CD4-positive, alpha-beta T cell treated with Interleukin-4 for 4 hours (primary cell): ENCODE measurements at regions not wholly inside any gene's neighbourhood (a gene's known extent, or its start where the extent isn't known, plus 50 kb on each side); places are given as distances from the start of the nearest gene placed in this dataset.

ENCODE experiments used
- DNase-seq: peaks from one replicate; pipeline ENCODE4 v3.0.0-alpha.2; 2020

DNA sequence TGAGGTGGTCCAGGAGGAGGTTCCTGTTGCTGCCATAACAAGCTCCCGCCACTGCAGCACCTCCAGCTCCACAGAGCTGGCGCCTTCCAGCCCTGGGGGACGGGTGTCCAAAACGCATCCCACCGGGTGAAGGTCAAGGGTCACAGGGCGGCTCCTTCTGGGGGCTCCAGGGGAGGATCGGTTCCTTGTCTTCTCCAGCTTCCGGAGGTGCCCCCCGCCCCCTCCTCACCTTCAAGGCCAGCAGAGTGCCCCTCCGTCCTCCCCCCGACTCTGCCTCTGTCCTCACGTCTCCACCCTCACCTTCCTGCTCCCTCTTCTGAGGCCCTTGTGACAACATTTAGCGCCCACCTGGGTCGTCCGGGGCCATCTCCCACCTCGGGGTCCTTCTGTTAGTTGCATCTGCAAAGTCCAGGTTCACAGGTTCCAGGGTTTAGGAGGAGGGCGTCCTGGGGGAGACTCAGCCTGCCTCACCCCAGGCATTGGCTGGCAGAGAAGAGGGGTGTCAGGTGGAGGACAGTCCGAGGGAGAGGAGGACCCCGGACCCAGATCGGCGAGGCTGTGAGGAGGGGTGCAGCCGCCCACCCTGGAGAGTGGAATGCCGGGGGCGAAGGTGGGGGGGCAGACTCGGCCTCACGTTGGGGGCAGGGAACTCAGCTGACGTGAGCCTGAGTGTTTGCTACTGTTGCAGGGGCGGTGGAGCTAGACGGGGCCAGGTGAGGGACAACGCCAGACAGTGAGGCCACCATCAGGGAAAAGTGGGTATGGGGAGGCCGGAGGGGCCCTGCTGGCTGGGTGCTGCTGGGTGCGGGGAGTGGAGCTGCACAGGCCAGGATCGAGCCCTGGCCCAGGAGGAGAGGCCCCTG lies 205.5 kb upstream of the C14orf180 start:
- DNase-seq: no peak

DNA sequence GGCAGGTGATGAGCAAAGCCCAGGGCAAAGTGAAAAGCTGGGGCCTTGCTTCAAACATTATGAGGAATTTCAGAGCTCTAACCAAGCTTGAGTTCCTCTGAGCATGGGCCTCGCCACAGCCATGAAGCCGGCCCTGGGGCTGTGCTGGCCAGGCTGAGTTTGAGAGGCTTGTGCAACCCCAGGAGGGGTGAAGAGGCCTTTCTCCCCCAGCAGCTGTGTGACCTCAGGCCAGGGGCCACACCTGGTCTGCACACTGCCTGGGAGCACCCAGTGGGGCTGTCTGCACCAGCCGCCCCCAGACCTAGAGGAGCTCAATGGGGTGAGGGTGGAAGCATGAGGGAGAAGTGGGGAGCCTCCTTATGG lies 204.9 kb upstream of the C14orf180 start:
- no peak for DNase-seq

DNA sequence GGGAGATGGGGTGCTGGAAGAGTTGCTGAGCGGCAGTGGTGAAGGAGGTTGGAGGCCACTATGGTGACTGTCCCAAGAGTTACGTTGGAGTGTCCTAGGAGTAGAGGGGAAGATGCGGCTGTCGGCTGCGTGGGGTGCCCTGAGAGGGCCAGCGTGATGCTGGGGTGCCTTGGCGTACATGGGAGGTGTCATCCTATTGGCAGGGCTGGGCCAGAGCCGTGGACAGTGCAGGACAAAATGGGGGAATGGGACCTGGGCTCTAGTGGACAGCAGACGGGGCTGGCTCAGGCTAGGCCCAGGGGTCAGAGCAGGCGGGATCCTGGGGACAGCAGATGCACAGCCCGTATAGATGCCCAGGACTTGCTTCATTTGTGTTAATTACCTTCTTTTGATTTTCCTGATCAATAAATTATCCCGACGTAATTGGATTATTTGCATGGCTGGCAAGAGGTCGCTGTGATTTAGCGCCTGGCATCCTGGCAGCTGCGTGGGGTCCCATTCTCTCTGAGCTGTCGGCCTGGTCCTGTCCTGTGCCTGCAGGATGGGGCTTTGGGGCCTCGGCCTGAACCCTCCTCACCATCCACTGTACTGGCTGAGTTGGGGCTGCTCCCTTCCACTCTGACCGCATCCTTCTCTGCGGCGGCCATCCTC lies 203.9 kb upstream of the C14orf180 start:
- DNase-seq: no peak

DNA sequence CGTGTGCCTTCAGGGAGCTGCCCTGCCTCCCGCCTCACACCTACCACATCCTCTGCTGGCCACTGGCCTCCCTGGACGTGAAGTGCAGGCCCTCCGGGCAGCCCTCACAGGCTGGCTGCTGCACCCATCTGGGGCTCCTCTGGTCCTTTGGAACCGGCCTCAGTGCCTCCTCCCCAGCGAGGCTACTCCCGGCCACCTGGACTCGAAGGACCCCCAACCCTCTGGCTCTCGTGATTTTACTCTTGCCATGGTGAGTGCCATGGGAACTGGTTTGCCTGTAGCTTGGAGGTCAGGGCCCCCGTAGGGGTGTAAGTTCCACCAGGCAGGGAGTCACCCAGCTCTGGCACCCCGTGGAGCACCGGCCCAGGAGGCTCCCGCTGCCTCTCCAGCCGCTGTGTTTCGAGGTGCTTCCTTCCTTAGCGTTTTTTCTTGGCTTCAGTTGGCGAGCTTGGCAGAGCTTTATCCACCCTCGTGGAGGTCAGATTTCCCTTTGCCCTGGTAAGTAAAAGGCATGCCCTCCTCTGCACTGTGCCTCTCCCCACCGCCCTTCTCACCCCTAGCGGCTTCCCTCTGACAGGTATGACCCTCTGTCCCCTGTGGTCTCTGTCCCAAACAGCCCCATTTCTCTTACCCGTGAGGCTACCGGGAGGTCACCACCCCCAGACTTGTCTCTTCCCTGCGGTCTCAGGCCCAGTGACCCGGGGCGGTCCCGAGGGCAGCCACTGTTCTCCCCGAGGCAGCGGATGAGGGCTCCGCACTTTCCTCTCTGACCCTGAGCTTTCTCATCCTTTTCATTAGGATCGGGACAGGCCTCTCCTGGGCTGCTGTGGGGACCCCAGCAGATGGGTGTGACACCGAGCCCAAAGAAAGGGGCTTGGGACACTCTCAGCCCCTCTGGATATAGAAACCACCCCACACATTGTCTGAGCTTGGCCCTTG lies 203.1 kb upstream of the C14orf180 start:
- no peak for DNase-seq

DNA sequence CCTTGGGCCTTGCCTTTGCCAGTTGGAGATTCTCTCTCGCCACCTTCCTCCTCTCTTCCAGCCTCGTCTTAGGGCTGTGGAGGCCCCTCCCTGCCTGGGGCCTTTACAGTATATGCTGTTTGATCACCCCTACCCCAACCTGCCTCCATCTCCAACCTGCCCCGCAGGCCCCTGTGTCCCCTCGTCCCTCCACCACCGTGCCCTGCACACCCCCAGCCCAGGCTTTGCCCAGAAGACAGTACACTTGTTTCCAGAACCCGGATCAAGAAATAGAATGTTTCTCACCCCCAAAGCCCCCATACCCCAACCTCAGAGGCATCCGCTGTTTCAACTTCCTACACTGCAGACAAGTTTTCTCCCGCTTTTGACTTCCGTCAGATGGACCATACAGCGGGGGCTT lies 202.3 kb upstream of the C14orf180 start:
- DNase-seq: no peak

DNA sequence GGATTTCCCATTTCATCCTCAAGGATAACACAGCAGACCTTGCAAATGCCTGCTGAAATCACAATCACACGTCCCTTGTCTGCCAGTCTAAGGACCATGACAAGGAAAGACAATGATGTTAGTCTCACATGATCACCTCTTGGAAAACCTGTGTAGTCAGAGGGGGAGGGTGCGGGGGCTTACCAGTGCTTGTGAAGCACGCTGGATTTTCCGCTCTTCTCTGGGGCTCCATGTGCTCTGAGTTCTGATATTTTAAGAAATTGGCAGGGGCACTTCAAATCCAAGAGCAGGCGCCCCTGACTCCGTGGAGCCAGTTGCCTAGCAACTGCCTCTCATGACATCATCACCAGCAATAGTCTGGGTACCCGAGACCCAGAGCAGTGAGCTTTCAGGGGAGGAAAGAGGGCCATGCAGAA lies 200.9 kb upstream of the C14orf180 start:
- no peak for DNase-seq

GRCh38 chr14:104382361-104383087 lies 197.0 kb upstream of the C14orf180 start:
- no peak for DNase-seq

DNA sequence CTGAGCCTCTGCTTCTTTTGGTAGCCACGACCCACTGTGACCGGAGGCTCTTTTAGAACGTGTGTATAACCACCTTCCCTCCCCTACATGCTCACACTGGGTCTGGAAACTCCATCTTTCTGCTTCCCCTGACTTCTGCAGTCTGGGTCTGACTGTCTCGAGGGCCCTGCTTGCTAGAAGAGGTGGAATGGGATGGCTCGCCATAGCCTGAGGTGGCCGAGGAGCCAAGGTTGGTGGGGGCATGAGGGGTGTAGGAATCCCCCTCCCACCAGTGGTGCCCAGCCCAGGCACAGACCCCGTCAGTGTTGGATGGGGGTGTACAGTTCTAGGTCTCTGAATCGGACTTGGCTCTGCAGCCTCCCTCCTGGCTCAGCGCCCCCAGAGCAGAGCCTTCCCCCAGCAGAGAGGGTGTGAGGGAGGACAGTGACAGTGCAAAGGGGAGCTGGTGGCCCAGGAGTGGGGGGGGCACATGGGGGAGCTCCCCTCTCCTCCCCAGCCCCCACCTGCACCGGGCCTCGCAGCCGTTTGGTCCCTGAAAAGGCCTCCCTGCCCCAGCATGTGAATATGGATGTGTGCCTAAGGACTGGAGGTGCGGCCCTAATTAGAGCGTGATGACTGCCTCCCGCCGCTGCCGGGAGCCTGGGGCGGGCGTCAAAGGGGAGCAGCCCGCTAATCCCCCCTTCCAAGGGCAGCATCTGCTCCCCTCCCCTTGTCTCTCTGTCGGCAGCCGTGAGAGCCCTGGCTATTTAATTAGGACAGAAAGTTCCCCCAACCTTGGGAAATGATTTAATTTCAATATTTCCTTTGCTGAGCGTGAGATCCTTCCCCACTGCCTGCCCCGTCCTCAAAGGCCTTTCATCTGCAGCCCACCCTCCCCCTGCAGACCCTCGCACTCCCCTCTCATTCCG lies 196.2 kb upstream of the C14orf180 start:
- DNase-seq: no peak

GRCh38 chr14:104383996-104384775 lies 195.4 kb upstream of the C14orf180 start:
- DNase-seq: no peak

DNA sequence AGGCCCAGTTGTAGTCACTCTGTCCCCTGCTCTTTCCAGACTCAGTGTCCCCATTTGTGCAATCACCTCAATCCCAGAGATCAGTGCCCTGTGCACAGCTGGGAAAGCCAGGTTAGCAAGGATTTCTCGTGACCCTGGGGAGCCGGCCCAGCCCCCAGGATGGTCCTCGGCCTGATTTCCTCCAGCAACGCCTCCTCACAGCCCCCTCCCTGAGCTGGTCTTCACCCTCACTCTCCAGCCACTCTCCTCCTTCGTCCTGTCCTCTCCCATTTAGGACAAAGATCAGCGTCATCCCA lies 194.8 kb upstream of the C14orf180 start:
- DNase-seq: no peak

DNA sequence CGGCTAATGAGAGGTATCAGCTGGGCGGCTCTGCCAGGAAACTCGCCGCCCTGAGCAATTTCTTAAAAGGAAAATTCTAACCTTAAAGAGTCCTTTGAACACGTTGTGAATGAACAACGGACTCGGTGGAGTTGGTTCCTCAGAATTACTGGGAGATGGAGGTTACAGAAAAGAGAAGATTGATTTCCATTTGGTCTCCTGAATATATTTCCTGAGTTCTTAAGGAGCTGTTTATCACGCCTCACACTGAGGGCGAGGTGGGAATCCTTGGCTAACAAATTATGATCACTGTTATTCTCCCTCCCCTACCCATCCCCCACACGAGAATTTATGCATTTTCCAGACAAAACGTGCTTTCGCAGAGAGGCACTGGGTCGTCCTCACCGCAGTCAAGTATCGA lies 194.5 kb upstream of the C14orf180 start:
- no peak for DNase-seq

GRCh38 chr14:104385531-104386101 lies 193.9 kb upstream of the C14orf180 start:
- no peak for DNase-seq

DNA sequence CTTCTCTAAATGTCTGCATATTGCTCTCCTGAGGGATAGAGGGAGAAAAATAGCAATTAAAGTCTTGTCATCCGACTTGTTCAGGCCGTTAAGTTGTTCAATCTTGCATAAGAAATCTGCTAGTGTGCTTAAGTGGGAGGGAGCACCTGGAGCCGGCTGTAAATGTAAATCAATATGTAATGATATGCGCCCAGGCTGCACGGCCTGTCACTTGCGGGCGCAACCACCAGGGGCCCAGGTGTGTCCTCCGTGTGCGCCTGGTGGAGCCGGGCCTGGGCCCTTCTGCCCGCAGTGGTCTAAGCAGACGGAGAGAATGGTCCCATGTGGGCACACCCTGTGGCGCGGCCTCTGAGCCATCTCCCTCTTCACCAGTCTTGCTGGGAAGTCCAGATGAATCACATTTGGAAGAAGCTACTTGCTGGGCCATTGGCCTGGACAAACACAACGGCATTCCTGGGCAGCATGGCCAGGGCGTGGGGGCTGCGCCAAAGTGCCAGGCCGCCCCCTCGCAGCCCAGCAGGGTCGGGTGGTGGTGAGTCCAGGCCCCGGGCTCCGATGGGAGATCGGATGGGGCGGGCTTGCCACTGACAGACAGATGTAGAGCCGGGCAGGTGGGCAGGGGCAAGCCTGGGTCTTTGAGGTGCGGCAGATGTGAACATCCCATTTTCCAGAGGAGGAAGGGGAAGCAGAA lies 193.3 kb upstream of the C14orf180 start:
- no peak for DNase-seq

GRCh38 chr14:104387022-104388010 lies 192.2 kb upstream of the C14orf180 start:
- DNase-seq: no peak

GRCh38 chr14:104388011-104388521 lies 191.5 kb upstream of the C14orf180 start:
- no peak for DNase-seq

- no peak for DNase-seq
Observed at GRCh38 chr14:104388541-104389325, 190.8 kb upstream of the C14orf180 start.
